ENCODE measurements at regions not wholly inside any gene's neighbourhood (a gene's known extent, or its start where the extent isn't known, plus 50 kb on each side); places are given as distances from the start of the nearest gene placed in this dataset.

GRCh38 chr6:26309731-26310142, 55.3 kb upstream of the BTN3A2 start:
- Histone ChIP-seq H3K4me1 (peaks cover 0 to 6% (median 0%) of the 10 kb centered on the region in 4 donors), H3K27me3 (no peaks in the 10 kb centered on the region), H3K4me3 (no peak overlapping the region), H3K36me3 (no peaks in the 10 kb centered on the region), H3K27ac (no peak overlapping the region), H3K9me3 (no peaks in the 10 kb centered on the region)
- no peak for DNase-seq
- TF ChIP-seq POLR2A (IDR thresholded peaks at IDR 0.05), result no peak
- TF ChIP-seq CTCF (IDR thresholded peaks at IDR 0.05), result no peak

- Histone ChIP-seq H3K27me3 (no peaks in the 10 kb centered on the region), H3K4me1 (peaks cover 0 to 6% (median 0%) of the 10 kb centered on the region in 4 donors), H3K36me3 (no peaks in the 10 kb centered on the region), H3K4me3 (no peak overlapping the region), H3K9me3 (no peaks in the 10 kb centered on the region), H3K27ac (no peak overlapping the region)
- TF ChIP-seq CTCF (IDR thresholded peaks at IDR 0.05) (no peak), POLR2A (IDR thresholded peaks at IDR 0.05) (no peak)
- DNase-seq, result peak in 1 of 3 donors; percentile 35
Observed at GRCh38 chr6:26311012-26311384, 54.0 kb upstream of the BTN3A2 start.

- H3K27me3 ChIP-seq, result no peaks in the 10 kb centered on the region
- H3K4me1 ChIP-seq, result peaks cover 0 to 6% (median 0%) of the 10 kb centered on the region in 4 donors
- TF ChIP-seq CTCF (IDR thresholded peaks at IDR 0.05) (no peak), POLR2A (IDR thresholded peaks at IDR 0.05) (no peak)
- H3K36me3 ChIP-seq, result no peaks in the 10 kb centered on the region
- H3K4me3 ChIP-seq, result peak overlapping the region in 3 of 4 donors; percentile 18 to 65 (median 60)
- peak in 1 of 3 donors; percentile 59 for DNase-seq
- peak overlapping the region; percentile 0 to 59 (median 33) for H3K27ac ChIP-seq
- H3K9me3 ChIP-seq, result no peaks in the 10 kb centered on the region
Observed at GRCh38 chr6:26311385-26312095, 53.5 kb upstream of the BTN3A2 start.

- no peaks in the 10 kb centered on the region for H3K27me3 ChIP-seq
- peak overlapping the region in 3 of 4 donors; percentile 34 to 65 (median 60) for H3K4me3 ChIP-seq
- H3K36me3 ChIP-seq, result no peaks in the 10 kb centered on the region
- no peak for TF ChIP-seq POLR2A (IDR thresholded peaks at IDR 0.05)
- no peak for TF ChIP-seq CTCF (IDR thresholded peaks at IDR 0.05)
- peak overlapping the region; percentile 0 to 59 (median 33) for H3K27ac ChIP-seq
- H3K4me1 ChIP-seq, result peaks cover 0 to 6% (median 0%) of the 10 kb centered on the region in 4 donors
- no peak for DNase-seq
- no peaks in the 10 kb centered on the region for H3K9me3 ChIP-seq
Observed at GRCh38 chr6:26312096-26312463, 52.9 kb upstream of the BTN3A2 start.

- DNase-seq, result peak; percentile 81 to 92 (median 84)
- Histone ChIP-seq H3K36me3 (no peaks in the 10 kb centered on the region), H3K4me3 (peak overlapping the region; percentile 29 to 65 (median 47)), H3K4me1 (peaks cover 0 to 6% (median 0%) of the 10 kb centered on the region in 4 donors), H3K9me3 (no peaks in the 10 kb centered on the region), H3K27ac (peak overlapping the region; percentile 1 to 61 (median 53)), H3K27me3 (no peaks in the 10 kb centered on the region)
- TF ChIP-seq POLR2A (IDR thresholded peaks at IDR 0.05) (no peak), CTCF (IDR thresholded peaks at IDR 0.05) (no peak)
Observed at GRCh38 chr6:26312501-26313397, 52.2 kb upstream of the BTN3A2 start.

Small RNA genes in the stretch of these regions (small RNA-seq; reads per million reads assigned to genes)
- 0 reads per million in 2 donors for gene AL031777.2
- 0 reads per million in 2 donors for gene HIST1H2AD
- gene HIST1H2APS3, result 0 to 0.19 reads per million in 2 donors
- 0 reads per million in 2 donors for gene HIST1H4G
- gene LARP1P1, result 0 reads per million in 2 donors
